ENCODE measurements at regions not wholly inside any gene's neighbourhood (a gene's known extent, or its start where the extent isn't known, plus 50 kb on each side); places are given as distances from the start of the nearest gene placed in this dataset.
"Not testable (repeated sequence)": the region's sequence is repeated elsewhere in the genome, so short reads cannot be mapped to it uniquely, and the experiment has no call there.

- TF ChIP-seq CTCF (IDR thresholded peaks at IDR 0.05) (no peak), ZFX (IDR thresholded peaks at IDR 0.05; ENCODE audit: borderline replicate concordance) (no peak)
- H3K27ac ChIP-seq, result no peak overlapping the region
Measured at GRCh38 chr11:70597006-70597555, 198.8 kb downstream of the CTTN start.

GRCh38 chr11:70597751-70598625, 199.7 kb downstream of the CTTN start:
- H3K27ac ChIP-seq, result no peak overlapping the region
- TF ChIP-seq CTCF (IDR thresholded peaks at IDR 0.05) (no peak), ZFX (IDR thresholded peaks at IDR 0.05; ENCODE audit: borderline replicate concordance) (no peak)

GRCh38 chr11:70600911-70601415, 202.6 kb downstream of the CTTN start:
- not testable (repeated sequence) for H3K27ac ChIP-seq

GRCh38 chr11:70601861-70602538, 203.7 kb downstream of the CTTN start:
- H3K27ac ChIP-seq, result no peak overlapping the region
- TF ChIP-seq CTCF (IDR thresholded peaks at IDR 0.05) (no peak), ZFX (IDR thresholded peaks at IDR 0.05; ENCODE audit: borderline replicate concordance) (no peak)

GRCh38 chr11:70603114-70603755, 204.9 kb downstream of the CTTN start:
- H3K27ac ChIP-seq, result no peak overlapping the region
- TF ChIP-seq CTCF (IDR thresholded peaks at IDR 0.05), result no peak
- no peak for TF ChIP-seq ZFX (IDR thresholded peaks at IDR 0.05; ENCODE audit: borderline replicate concordance)

- TF ChIP-seq CTCF (IDR thresholded peaks at IDR 0.05) (no peak), ZFX (IDR thresholded peaks at IDR 0.05; ENCODE audit: borderline replicate concordance) (no peak)
- no peak overlapping the region for H3K27ac ChIP-seq
Measured at GRCh38 chr11:70603756-70604211, 205.5 kb downstream of the CTTN start.

GRCh38 chr11:70604221-70604620, 205.9 kb downstream of the CTTN start:
- no peak overlapping the region for H3K27ac ChIP-seq
- TF ChIP-seq CTCF (IDR thresholded peaks at IDR 0.05) (no peak), ZFX (IDR thresholded peaks at IDR 0.05; ENCODE audit: borderline replicate concordance) (no peak)
